ENCODE measurements at regions not wholly inside any gene's neighbourhood (a gene's known extent, or its start where the extent isn't known, plus 50 kb on each side); places are given as distances from the start of the nearest gene placed in this dataset.

GRCh38 chr6:150759483-150759882 is 106.0 kb upstream of the MTHFD1L start:
- TF ChIP-seq CTCF (conservative IDR thresholded peaks at IDR 0.05; ENCODE audit: low read depth, low read length), result no peak
- H3K4me3 ChIP-seq (ENCODE audit: low read depth, low read length), result no peak overlapping the region
- no peak for DNase-seq (ENCODE audit: low read depth)

GRCh38 chr6:150761771-150762170 is 103.7 kb upstream of the MTHFD1L start:
- TF ChIP-seq CTCF (conservative IDR thresholded peaks at IDR 0.05; ENCODE audit: low read depth, low read length), result no peak
- DNase-seq (ENCODE audit: low read depth), result no peak
- H3K4me3 ChIP-seq (ENCODE audit: low read depth, low read length), result no peak overlapping the region

GRCh38 chr6:150764334-150765066 is 101.0 kb upstream of the MTHFD1L start:
- TF ChIP-seq CTCF (conservative IDR thresholded peaks at IDR 0.05; ENCODE audit: low read depth, low read length), result no peak
- H3K4me3 ChIP-seq (ENCODE audit: low read depth, low read length), result no peak overlapping the region
- DNase-seq (ENCODE audit: low read depth), result no peak

- TF ChIP-seq CTCF (conservative IDR thresholded peaks at IDR 0.05; ENCODE audit: low read depth, low read length), result no peak
- DNase-seq (ENCODE audit: low read depth), result no peak
- H3K4me3 ChIP-seq (ENCODE audit: low read depth, low read length), result no peak overlapping the region
Measured at GRCh38 chr6:150765067-150765764, 100.3 kb upstream of the MTHFD1L start.

- no peak for TF ChIP-seq CTCF (conservative IDR thresholded peaks at IDR 0.05; ENCODE audit: low read depth, low read length)
- peak; percentile 61 for DNase-seq (ENCODE audit: low read depth)
Measured at GRCh38 chr6:150766201-150766997, 99.1 kb upstream of the MTHFD1L start.

GRCh38 chr6:150767161-150767560 is 98.3 kb upstream of the MTHFD1L start:
- no peak for TF ChIP-seq CTCF (conservative IDR thresholded peaks at IDR 0.05; ENCODE audit: low read depth, low read length)
- no peak overlapping the region for H3K4me3 ChIP-seq (ENCODE audit: low read depth, low read length)
- DNase-seq (ENCODE audit: low read depth), result no peak

More at GRCh38 chr6:150766201-150766997, 99.1 kb upstream of the MTHFD1L start:
- H3K4me3 ChIP-seq (ENCODE audit: low read depth, low read length), result no peak overlapping the region
